HFFc6 (cell line): ENCODE measurements at regions not wholly inside any gene's neighbourhood (a gene's known extent, or its start where the extent isn't known, plus 50 kb on each side); places are given as distances from the start of the nearest gene placed in this dataset.

ENCODE experiments used
- DNase-seq: peaks from one replicate; pipeline ENCODE4 v3.0.0-alpha.2; 2018
- H3K27ac Mint-ChIP-seq: 2 replicates; pipeline ENCODE4 v1.8.0; 2020; ENCODE audit warnings: mild to moderate bottlenecking, mixed read lengths
- H3K27me3 Mint-ChIP-seq: 2 replicates; pipeline ENCODE4 v1.8.0; 2021; ENCODE audit warnings: mild to moderate bottlenecking, moderate library complexity, mixed read lengths; ENCODE audit not compliant: insufficient read depth
- H3K36me3 Mint-ChIP-seq: 2 replicates; pipeline ENCODE4 v1.8.0; 2021; ENCODE audit warnings: low read depth, mixed read lengths
- H3K4me1 Mint-ChIP-seq: 2 replicates; pipeline ENCODE4 v1.8.0; 2020; ENCODE audit warnings: low read depth, mixed read lengths
- H3K4me3 Mint-ChIP-seq: 2 replicates; pipeline ENCODE4 v1.8.0; 2020; ENCODE audit warnings: mild to moderate bottlenecking, moderate library complexity, mixed read lengths
- H3K9me3 Mint-ChIP-seq: 2 replicates; pipeline ENCODE4 v1.8.0; 2020; ENCODE audit warnings: mild to moderate bottlenecking, mixed read lengths
- CTCF ChIP-seq: fragments of 200-600 bp; sonication (generic); IDR thresholded peaks from 2 replicates; pipeline ENCODE4 v1.5.0; 2021; ENCODE audit warnings: antibody characterized with exemption, mild to moderate bottlenecking

GRCh38 chr13:59367904-59368303 is 795.8 kb downstream of the DIAPH3 start:
- Mint-ChIP-seq H3K27me3 (peaks cover 11% of the 10 kb centered on the region), H3K4me3 (no peak overlapping the region), H3K9me3 (no peaks in the 10 kb centered on the region), H3K27ac (no peak overlapping the region), H3K36me3 (no peaks in the 10 kb centered on the region), H3K4me1 (no peaks in the 10 kb centered on the region; the same call in 1 of the 2 replicates)
- no peak for DNase-seq
- TF ChIP-seq CTCF, result no peak

- Mint-ChIP-seq H3K9me3 (no peaks in the 10 kb centered on the region), H3K4me3 (no peak overlapping the region), H3K4me1 (no peaks in the 10 kb centered on the region; the same call in 1 of the 2 replicates), H3K27me3 (peaks cover 14% of the 10 kb centered on the region), H3K36me3 (no peaks in the 10 kb centered on the region), H3K27ac (no peak overlapping the region)
- no peak for DNase-seq
- TF ChIP-seq CTCF, result no peak
Observed at GRCh38 chr13:59368693-59369092, 795.0 kb downstream of the DIAPH3 start.

GRCh38 chr13:59371229-59371628 is 792.5 kb downstream of the DIAPH3 start:
- no peaks in the 10 kb centered on the region; the same call in 1 of the 2 replicates for H3K4me1 Mint-ChIP-seq
- H3K4me3 Mint-ChIP-seq, result no peak overlapping the region
- H3K9me3 Mint-ChIP-seq, result no peaks in the 10 kb centered on the region
- H3K27ac Mint-ChIP-seq, result no peak overlapping the region
- no peak for TF ChIP-seq CTCF
- no peaks in the 10 kb centered on the region for H3K36me3 Mint-ChIP-seq
- no peak for DNase-seq
- H3K27me3 Mint-ChIP-seq, result peaks cover 11% of the 10 kb centered on the region

- Mint-ChIP-seq H3K27me3 (peaks cover 9% of the 10 kb centered on the region; the same call in 1 of the 2 replicates), H3K9me3 (no peaks in the 10 kb centered on the region), H3K36me3 (no peaks in the 10 kb centered on the region), H3K4me3 (no peak overlapping the region), H3K4me1 (no peaks in the 10 kb centered on the region; the same call in 1 of the 2 replicates), H3K27ac (no peak overlapping the region)
- DNase-seq, result no peak
- no peak for TF ChIP-seq CTCF
Observed at GRCh38 chr13:59373341-59373740, 790.4 kb downstream of the DIAPH3 start.

- H3K4me3 Mint-ChIP-seq, result no peak overlapping the region
- no peaks in the 10 kb centered on the region for H3K4me1 Mint-ChIP-seq
- no peaks in the 10 kb centered on the region for H3K36me3 Mint-ChIP-seq
- DNase-seq, result no peak
- no peak for TF ChIP-seq CTCF
- H3K27ac Mint-ChIP-seq, result no peak overlapping the region
- H3K9me3 Mint-ChIP-seq, result no peaks in the 10 kb centered on the region
- peaks cover 9% of the 10 kb centered on the region; the same call in 1 of the 2 replicates for H3K27me3 Mint-ChIP-seq
Observed at GRCh38 chr13:59374691-59375090, 789.0 kb downstream of the DIAPH3 start.

- H3K27ac Mint-ChIP-seq, result no peak overlapping the region
- peaks cover 9% of the 10 kb centered on the region for H3K27me3 Mint-ChIP-seq
- no peaks in the 10 kb centered on the region for H3K4me1 Mint-ChIP-seq
- no peak for TF ChIP-seq CTCF
- H3K9me3 Mint-ChIP-seq, result no peaks in the 10 kb centered on the region
- H3K4me3 Mint-ChIP-seq, result no peak overlapping the region
- no peaks in the 10 kb centered on the region for H3K36me3 Mint-ChIP-seq
- DNase-seq, result no peak
Observed at GRCh38 chr13:59384154-59384553, 779.6 kb downstream of the DIAPH3 start.
